MM.1S (cell line): ENCODE measurements at regions not wholly inside any gene's neighbourhood (a gene's known extent, or its start where the extent isn't known, plus 50 kb on each side); places are given as distances from the start of the nearest gene placed in this dataset.

Experiments
- DNase-seq: peaks from one replicate; pipeline ENCODE4 v3.0.0-alpha.2; 2015
- H2AFZ ChIP-seq: fragments of 300-600 bp; sonication (generic); 2 replicates; pipeline ENCODE4 v1.6.0; 2016; ENCODE audit warnings: antibody characterized with exemption, low read length
- H3F3A ChIP-seq: fragments of 300-600 bp; sonication (generic); 2 replicates; pipeline ENCODE4 v1.6.1; 2016; ENCODE audit warnings: mild to moderate bottlenecking, antibody characterized with exemption, low read length, moderate library complexity, mixed read lengths; ENCODE audit not compliant: insufficient read depth
- H3K27ac ChIP-seq: fragments of 300-600 bp; sonication (generic); 2 replicates; pipeline ENCODE4 v1.5.1; 2016; ENCODE audit warnings: mild to moderate bottlenecking, low read length
- H3K27me3 ChIP-seq: fragments of 300-600 bp; sonication (generic); replicated peaks from 2 replicates; pipeline ENCODE4 v1.6.0; 2016; ENCODE audit warnings: low read length; ENCODE audit not compliant: insufficient read depth
- H3K36me3 ChIP-seq: fragments of 300-600 bp; sonication (generic); replicated peaks from 2 replicates; pipeline ENCODE4 v1.6.1; 2016; ENCODE audit warnings: mild to moderate bottlenecking, low read length, mixed read lengths; ENCODE audit not compliant: insufficient read depth
- H3K4me1 ChIP-seq: fragments of 300-600 bp; sonication (generic); 2 replicates; pipeline ENCODE4 v1.6.1; 2016; ENCODE audit warnings: low read length, mixed read lengths
- H3K4me2 ChIP-seq: fragments of 300-600 bp; sonication (generic); 2 replicates; pipeline ENCODE4 v1.6.0; 2016; ENCODE audit warnings: low read depth, low read length
- H3K4me3 ChIP-seq: fragments of 300-600 bp; sonication (generic); 2 replicates; pipeline ENCODE4 v1.5.1; 2016; ENCODE audit warnings: low read length, mixed read lengths
- H3K79me2 ChIP-seq: fragments of 300-600 bp; sonication (generic); 2 replicates; pipeline ENCODE4 v1.6.1; 2016; ENCODE audit warnings: mixed run types, low read length, mixed read lengths
- H3K9ac ChIP-seq: fragments of 300-600 bp; sonication (generic); 2 replicates; pipeline ENCODE4 v1.6.1; 2016; ENCODE audit warnings: low read length, mixed read lengths
- H3K9me2 ChIP-seq: fragments of 300-600 bp; sonication (generic); replicated peaks from 2 replicates; pipeline ENCODE4 v1.6.1; 2016; ENCODE audit warnings: mild to moderate bottlenecking, low read length, mixed read lengths; ENCODE audit not compliant: insufficient read depth
- H3K9me3 ChIP-seq: fragments of 300-600 bp; sonication (generic); replicated peaks from 2 replicates; pipeline ENCODE4 v1.6.1; 2016; ENCODE audit warnings: mild to moderate bottlenecking, low read length, mixed read lengths; ENCODE audit not compliant: insufficient read depth
- H4K20me1 ChIP-seq: fragments of 300-600 bp; sonication (generic); 2 replicates; pipeline ENCODE4 v1.6.1; 2016; ENCODE audit warnings: mild to moderate bottlenecking, low read length, moderate library complexity, mixed read lengths; ENCODE audit not compliant: insufficient read depth
- CTCF ChIP-seq: fragments of 300-600 bp; sonication (generic); IDR thresholded peaks from 2 replicates; pipeline ENCODE4 v1.5.1; 2016; ENCODE audit warnings: antibody characterized with exemption, low read length, mixed read lengths
- EZH2 ChIP-seq: fragments of 300-600 bp; sonication (generic); optimal IDR thresholded peaks from 2 replicates; pipeline ENCODE3; 2017; ENCODE audit warnings: low read depth, mild to moderate bottlenecking, antibody characterized with exemption, low read length, mixed read lengths
- EZH2phosphoT487 ChIP-seq: fragments of 300-600 bp; sonication (generic); IDR thresholded peaks from 2 replicates; pipeline ENCODE4 v1.6.1; 2018; ENCODE audit warnings: antibody characterized with exemption, low read length

- Histone ChIP-seq H3K36me3 (no peaks in the 10 kb centered on the region), H3K4me2 (no peak overlapping the region), H3K79me2 (no peaks in the 10 kb centered on the region), H3K9me2 (no peaks in the 10 kb centered on the region), H3K9me3 (no peaks in the 10 kb centered on the region), H3K9ac (no peak overlapping the region), H3K27ac (no peak overlapping the region), H3K4me1 (no peaks in the 10 kb centered on the region), H2AFZ (no peak overlapping the region), H4K20me1 (no peaks in the 10 kb centered on the region), H3K27me3 (no peaks in the 10 kb centered on the region), H3F3A (no peaks in the 10 kb centered on the region), H3K4me3 (no peak overlapping the region)
- TF ChIP-seq CTCF (no peak), EZH2phosphoT487 (no peak), EZH2 (no peak)
- no peak for DNase-seq
These were observed 137.5 kb downstream of the CENPF start for GRCh38 chr1:214740471-214740870.

DNA sequence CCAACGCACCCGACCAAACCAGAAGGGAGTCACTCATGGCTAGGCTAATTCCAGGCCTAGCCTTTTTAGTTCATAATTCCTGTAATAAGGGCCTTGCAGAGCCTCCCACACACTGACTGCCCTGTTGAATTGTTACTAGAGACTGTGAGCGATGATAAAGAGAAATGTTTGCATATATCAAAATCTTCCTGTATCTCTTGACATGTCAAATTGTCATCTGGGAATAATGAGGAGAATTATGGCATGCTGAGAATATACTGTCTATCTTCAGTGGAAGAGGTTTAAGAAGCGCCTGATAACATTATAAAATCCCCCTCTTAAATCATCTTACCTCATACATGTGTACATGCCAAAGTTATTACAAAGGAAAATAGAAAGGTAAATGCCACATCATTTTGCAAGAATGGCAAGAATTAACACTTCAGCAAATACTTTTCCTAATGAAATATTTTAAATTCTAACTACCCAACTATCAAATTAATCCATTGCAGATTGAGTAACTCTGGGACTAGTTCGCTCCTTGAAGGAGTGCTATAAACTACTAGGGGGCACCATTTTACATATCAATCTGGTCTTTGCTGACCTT, 144.1 kb downstream of the CENPF start:
- H3K79me2 ChIP-seq, result no peaks in the 10 kb centered on the region
- H3K9ac ChIP-seq, result no peak overlapping the region
- no peak overlapping the region for H3K4me3 ChIP-seq
- H3K27ac ChIP-seq, result no peak overlapping the region
- H3K27me3 ChIP-seq, result no peaks in the 10 kb centered on the region
- no peaks in the 10 kb centered on the region for H4K20me1 ChIP-seq
- H3K9me3 ChIP-seq, result no peaks in the 10 kb centered on the region
- no peak for TF ChIP-seq EZH2
- no peak for TF ChIP-seq CTCF
- no peak for TF ChIP-seq EZH2phosphoT487
- H3K36me3 ChIP-seq, result no peaks in the 10 kb centered on the region
- no peak overlapping the region for H2AFZ ChIP-seq
- H3K4me1 ChIP-seq, result no peaks in the 10 kb centered on the region
- DNase-seq, result no peak
- no peaks in the 10 kb centered on the region for H3F3A ChIP-seq
- no peaks in the 10 kb centered on the region for H3K9me2 ChIP-seq
- no peak overlapping the region for H3K4me2 ChIP-seq

- no peak for TF ChIP-seq CTCF
- TF ChIP-seq EZH2phosphoT487, result no peak
- TF ChIP-seq EZH2, result no peak
- H4K20me1 ChIP-seq, result no peaks in the 10 kb centered on the region
- no peak overlapping the region for H3K9ac ChIP-seq
- no peaks in the 10 kb centered on the region for H3K27me3 ChIP-seq
- no peak overlapping the region for H3K4me3 ChIP-seq
- H3K9me2 ChIP-seq, result no peaks in the 10 kb centered on the region
- H3K9me3 ChIP-seq, result no peaks in the 10 kb centered on the region
- H3K4me1 ChIP-seq, result peaks cover 5% of the 10 kb centered on the region; the same call in 1 of the 2 replicates
- H3K27ac ChIP-seq, result no peak overlapping the region
- no peak overlapping the region for H2AFZ ChIP-seq
- no peaks in the 10 kb centered on the region for H3K79me2 ChIP-seq
- no peak for DNase-seq
- H3K36me3 ChIP-seq, result no peaks in the 10 kb centered on the region
- H3K4me2 ChIP-seq, result no peak overlapping the region
- H3F3A ChIP-seq, result no peaks in the 10 kb centered on the region
These were observed 150.3 kb downstream of the CENPF start for GRCh38 chr1:214753236-214753852.
